ENCODE measurements at regions not wholly inside any gene's neighbourhood (a gene's known extent, or its start where the extent isn't known, plus 50 kb on each side); places are given as distances from the start of the nearest gene placed in this dataset.
"Not testable (repeated sequence)": the region's sequence is repeated elsewhere in the genome, so short reads cannot be mapped to it uniquely, and the experiment has no call there.

DNA sequence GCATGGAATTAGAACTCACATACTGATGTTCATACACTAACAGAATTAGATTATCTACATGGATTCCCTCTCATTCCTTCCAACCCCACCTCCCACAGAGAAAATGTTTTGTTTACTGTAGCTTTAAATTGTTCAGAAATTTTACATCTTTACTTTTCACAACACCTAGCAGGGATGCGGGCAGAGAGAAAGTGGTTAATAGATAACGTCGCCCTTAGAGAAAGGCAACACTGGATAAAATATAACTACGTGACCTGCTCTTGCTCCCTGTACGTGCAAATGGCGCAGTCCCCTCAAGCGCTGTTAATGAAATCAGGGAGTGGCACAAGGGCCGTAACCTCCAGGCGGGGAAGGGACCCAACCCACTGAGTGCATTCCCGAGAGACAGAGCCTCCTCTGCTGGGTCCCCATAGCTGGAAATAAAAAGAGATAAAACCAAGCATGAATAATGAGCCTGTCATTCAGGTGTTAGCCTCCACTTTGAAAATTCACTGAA, 125.3 kb upstream of the DAPK1 start:
- DNase-seq (ENCODE audit: low spot score) = no peak

DNA sequence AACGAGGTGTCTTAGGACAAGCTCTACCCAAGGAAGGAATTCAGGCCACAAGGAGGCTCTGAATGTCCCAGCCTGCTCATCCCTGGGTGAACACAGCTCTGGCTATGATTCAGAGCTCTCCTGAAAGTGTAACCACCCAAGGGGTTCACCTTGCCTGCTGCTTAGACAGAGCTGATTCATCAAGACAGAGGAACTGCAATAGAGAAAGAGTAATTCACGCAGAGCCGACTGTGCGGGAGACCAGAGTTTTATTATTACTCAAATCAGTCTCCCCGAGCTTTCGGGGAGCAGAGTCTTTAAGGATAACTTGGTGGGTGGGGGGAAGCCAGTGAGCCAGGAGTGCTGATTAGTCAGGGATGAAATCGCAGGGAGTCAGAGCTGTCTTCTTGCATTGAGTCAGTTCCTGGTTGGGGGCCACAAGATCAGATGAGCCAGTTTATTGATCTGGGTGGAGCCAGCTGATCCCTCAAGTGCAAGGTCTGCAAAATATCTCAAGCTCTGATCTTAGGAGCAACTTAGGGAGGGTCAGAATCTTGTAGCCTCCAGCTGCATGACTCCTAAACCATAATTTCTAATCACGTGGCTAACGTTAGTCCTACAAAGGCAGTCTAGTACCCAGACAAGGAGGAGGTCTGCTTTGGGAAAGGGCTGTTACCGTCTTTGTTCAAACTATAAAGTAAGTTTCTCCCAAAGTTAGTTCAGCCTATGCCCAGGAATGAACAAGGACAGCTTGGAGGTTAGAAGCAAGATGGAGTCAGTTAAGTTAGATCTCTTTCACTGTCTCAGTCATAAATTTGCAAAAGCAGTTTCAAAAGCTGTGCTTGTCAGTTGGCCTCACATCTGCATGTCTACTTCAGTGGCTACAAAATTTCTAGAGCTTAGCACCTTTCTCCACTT, 123.4 kb upstream of the DAPK1 start:
- not testable (repeated sequence) for DNase-seq (ENCODE audit: low spot score)

DNA sequence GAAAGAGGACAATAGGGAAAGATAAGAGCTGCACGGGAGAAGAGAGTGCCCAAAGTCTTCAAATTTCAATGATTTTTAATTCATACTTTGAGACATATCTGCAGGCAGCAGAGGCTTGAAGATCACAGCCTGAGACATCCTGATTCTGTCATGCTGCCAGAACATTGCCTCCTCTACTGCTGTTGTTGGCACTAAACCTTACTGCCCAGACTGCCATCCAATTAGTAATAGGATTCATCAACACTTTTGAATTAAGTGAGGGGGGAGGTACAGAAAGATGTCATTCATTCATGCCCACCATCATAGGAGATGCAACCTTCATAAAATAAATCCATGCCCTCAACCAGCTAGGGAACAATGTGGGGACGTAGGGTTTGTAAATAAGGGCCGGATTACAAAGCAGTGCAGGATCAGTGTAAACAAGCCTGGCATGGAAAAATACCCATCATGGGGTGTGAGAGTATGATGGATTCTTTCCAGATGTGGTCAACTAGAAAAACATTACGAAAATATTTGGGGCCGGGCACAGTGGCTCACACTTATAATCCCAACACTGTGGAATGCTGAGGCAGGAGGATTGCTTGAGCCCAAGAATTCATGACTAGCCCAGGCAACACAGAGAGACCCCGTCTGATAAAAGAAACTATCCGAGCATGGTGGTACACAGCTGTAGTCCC, 122.1 kb upstream of the DAPK1 start:
- peak; percentile 77 for DNase-seq (ENCODE audit: low spot score)

DNA sequence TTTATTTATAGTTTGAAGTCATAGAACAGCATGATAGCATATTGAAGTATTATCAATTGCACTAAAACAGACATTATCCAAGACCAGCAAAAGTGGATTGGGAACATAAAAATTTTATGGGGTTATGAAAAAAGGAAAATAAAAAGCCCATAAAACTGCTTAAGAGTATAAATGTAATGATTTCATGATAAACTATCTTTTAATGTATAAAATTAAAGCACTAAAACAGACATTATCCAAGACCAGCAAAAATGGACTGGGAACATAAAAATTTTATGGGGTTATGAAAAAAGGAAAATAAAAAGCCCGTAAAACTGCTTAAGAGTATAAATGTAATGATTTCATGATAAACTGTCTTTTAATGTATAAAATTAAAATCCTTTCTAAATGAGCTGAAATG, 119.0 kb upstream of the DAPK1 start:
- no peak for DNase-seq (ENCODE audit: low spot score)

DNA sequence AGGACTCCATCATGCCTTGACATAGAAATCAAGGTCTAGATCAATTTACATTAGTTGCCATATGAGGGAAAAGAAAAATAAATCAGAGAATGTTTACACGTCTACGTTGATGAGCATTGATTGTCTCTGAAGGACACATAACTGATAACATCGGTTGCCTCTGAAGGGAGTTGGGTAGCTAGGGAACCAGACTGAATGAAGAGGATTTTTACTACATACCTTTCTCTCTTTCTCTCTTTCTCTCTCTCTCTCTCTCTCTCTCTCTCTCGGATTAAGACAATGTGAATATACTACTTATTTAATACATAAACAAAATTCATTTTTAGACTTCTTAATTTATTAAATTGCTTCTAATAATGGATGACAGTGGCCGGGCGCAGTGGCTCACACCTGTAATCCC, 118.4 kb upstream of the DAPK1 start:
- DNase-seq (ENCODE audit: low spot score) = no peak

DNA sequence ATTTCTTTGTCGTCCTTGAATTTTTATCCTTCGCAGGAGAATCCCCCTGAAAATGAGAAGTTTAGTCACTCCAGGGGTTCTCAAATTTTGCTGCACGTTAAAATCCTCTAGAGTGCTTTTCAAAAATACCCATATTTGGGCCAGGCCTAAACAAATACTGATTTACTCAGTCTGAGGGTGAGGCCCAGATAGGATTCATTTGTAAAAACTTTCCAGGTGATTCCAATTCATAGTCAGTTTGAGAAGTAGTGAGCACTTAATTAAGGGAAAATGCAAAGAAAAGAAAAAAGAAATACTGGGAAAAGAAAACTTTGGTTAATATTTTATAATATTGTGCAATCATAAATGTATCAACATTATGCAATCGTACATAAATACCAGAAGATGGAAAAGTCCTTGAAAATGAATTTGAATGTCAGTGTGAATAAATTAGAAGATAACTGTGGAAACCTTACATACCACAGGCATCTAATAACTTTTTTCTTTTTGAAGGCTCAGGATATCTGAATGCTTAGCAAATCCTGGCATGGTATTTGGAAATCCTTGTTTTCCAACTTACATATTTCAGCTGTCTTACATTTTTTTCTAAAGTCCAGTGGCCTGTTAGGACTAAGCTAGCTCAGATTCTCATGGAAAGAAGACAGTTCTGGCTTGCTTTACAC, 116.5 kb upstream of the DAPK1 start:
- DNase-seq (ENCODE audit: low spot score) = no peak

DNA sequence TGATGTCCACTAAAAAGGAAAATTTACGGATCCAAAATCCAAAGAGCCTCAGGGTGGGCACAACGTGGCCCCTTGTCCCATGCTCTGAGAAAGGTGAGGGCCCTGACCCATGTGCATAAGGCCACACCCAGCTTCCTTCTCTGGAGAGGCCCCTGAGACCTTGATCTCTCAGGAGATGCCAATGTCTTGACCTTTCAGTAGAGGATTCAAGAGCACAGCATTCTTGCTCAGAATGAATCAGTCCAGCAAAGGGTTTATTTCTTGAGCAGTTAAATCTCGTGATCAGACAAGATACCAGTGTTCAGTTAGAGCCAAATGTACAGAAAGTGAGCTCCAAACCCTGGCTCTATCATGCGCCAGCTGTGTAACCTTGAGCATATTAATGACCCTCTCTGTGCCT, 115.9 kb upstream of the DAPK1 start:
- DNase-seq (ENCODE audit: low spot score) = no peak

DNA sequence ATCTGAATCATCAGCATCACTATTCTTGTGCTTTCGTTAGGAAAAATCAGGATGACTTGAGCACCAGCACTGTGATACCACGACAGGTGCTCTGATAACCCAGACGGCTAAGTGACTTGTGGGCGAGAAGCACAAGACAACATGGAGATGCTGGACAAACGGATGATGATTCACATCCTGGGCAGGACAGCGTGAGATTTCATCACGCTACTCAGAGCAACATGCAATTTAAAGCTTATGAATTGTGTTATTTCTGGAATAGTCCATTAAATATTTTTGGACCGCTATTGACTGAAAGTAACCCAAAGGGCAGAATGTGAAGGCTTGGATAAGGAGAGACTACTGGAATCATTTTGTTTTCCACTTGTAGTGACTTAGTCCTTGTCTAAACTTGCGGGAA, 114.8 kb upstream of the DAPK1 start:
- DNase-seq (ENCODE audit: low spot score) = peak; percentile 38

DNA sequence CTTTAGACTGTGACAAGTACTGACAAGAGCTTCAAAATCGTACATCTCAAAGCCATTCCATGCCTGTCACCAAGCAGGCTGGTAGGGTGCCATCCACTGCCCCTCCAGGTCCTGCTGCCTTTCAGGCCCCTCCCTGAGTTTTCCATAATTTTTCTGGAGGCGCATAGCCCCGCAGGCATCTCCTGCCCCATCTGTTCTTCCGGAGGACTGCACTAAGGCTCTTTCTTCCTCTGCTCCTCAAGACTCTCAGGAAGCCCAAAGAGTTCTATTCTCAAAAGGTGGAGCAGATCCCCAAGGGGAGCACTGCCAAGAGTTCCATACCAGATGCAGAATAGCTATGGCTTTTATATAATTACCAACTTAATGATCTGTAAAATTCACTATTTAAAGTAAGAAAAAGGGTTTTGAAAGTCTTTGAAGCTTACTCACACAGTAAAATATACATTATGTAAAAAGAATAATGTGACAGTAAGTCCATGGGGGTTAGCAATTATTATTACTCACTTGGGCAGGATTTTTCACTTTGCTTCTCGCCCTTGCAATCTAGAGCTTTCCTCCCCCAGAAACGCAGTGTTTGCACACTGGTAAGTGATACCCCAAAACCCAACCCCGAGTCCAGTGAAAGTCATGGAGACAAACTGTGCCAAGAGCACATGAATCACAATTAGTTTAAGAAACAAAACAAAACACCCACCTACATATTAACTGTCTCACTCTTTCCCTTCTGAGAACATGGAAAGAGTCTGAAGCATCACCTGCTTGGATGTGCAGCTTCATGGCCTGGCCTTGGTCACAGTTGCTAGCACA, 114.1 kb upstream of the DAPK1 start:
- DNase-seq (ENCODE audit: low spot score) = no peak

DNA sequence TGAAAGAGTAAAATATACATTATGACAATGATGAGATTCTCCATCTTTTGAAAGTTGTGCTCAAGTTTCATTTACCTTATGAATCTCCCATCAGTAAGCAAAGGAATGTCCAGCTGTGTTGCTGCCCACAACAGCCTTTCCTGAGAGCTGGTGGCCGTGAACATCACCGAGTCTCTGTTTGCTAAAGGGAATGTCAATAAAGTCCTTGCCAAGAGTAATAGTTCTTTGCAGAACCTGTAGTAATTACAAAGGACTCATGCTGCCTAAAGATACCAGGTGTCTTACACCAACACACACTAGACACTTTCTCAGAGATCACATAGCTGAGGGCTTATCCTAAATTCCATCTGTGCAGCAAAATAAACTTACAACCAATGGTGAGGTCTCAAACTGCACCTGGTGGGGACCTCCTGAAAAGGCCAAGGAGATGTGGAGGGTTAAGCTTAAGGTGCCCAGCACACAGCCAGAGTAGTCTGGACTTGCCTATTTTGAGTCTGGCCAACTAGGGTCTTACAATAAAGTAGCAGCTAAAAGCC, 111.1 kb upstream of the DAPK1 start:
- DNase-seq (ENCODE audit: low spot score) = no peak

DNA sequence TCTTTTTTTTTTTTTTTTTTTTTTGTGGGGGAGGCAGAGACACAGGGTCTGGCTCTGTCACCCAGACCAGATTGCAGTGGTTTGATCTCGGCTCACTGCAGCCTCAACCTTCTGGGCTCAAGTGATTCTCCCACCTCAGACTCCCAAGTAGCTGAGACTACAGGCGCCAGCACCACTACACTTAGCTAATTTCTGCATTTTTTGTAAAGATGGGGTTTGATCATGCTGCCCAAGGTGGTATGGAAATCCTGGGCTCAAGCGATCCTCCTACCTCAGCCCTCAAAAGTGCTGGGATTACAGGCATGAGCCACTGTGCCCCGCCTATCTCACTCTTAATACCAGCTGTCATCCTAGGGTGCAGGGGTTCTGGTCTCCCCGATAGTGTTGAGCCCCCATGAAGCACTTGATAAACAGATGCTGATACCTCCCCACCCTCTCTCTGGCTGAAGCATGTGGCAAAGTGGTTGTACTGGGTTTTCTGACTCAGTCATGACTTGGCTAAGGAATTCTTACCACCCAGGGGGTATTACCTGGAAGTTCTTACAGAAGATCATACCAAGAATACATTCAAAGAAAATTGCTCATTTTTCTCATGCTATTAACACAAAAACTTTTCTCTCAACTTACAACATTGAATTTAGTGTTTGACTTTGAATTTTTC, 110.2 kb upstream of the DAPK1 start:
- DNase-seq (ENCODE audit: low spot score) = no peak

DNA sequence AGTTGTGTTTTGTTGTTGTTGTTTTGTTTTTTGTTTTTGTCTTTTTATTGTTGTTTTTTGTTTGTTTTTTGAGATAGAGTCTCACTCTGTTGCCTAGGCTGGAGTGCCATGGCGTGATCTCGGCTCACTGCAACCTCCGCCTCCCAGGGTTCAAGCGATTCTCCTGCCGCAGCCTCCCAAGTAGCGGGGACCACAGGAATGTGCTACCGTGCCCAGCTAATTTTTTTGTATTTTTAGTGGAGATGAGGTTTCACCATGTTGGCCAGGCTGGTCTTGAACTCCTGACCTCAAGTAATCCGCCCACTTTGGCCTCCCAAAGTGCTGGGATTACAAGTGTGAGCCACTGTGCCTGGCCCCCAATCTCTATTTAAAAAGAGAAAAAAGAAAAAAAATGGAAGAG, 109.0 kb upstream of the DAPK1 start:
- not testable (repeated sequence) for DNase-seq (ENCODE audit: low spot score)

DNA sequence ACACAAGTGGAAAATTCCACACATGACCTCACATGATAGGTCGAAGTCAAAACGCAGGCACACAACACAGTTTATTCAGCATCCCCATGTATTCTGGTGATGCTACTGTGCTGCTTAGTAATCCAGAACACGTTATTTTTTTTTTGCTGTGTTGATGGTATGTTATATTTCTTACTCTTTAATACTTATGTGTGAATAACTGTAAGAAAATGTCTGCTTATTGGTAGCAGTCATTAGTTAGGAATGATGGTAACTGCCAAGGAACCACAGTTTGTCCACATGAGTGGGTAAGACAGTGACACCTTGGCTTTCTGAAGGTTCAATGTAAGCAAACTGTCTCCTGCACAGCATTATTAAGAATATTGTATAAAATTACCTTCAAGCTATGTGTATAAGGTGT, 107.7 kb upstream of the DAPK1 start:
- no peak for DNase-seq (ENCODE audit: low spot score)

DNA sequence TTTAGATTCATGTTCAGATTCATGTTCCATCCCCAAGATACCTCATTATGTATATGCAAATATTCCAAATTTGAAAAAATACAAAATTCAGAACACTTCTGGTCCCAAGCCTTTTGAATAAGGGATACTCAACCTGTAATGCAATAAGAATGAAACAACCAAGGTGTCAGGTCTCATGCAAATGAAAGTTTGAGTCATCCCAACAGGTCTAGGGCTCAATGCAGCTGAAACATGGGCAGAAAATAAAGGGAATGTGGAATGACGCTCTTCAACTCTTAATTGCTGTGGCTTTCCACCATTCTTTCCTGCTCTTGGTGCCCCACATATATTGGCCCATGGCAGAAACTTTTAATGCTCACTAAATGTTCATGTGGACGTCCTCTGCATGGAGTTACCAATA, 107.3 kb upstream of the DAPK1 start:
- no peak for DNase-seq (ENCODE audit: low spot score)

DNA sequence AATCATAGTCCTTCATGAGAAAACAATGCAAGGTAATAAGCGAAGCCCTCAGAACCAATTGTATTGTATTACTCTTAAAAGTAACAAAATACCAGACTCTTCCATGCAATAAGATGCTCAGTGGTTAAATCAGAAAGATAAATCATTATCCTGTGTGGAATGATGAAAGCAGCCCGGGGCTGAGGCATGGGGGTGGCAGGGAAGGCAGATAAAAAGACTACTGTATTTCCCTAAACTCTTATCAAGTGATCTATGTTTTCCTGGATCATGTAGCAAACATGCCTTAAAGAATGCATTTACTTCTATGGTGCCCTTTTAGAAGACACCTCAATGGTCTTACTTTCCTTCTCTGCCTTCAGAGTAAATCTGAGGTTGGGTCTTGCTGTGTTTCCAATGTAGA, 105.6 kb upstream of the DAPK1 start:
- DNase-seq (ENCODE audit: low spot score) = no peak

DNA sequence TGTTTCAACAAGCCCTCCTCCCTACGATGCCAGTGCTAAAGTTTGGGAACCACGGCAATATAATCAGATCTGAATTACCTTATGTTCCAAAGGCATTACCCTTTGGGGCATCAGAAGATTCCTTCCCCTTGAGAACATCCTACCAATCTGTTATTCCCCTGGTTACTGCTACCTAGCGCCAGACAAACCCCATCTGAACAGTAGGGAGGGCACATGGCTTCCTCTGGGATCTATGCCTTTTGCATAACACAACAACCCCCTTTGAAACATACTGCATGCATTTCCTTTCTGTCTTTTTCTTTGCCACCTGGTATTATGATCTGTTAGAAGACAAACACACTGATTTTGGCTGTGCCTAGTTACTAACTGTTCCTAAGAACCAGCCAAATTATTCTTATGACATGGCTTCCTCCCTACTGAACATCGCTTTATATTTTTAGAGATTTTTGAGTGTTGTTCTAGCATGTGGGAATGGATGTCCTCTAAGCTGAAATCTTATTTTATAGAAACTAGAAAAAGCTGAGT, 103.9 kb upstream of the DAPK1 start:
- no peak for DNase-seq (ENCODE audit: low spot score)

DNA sequence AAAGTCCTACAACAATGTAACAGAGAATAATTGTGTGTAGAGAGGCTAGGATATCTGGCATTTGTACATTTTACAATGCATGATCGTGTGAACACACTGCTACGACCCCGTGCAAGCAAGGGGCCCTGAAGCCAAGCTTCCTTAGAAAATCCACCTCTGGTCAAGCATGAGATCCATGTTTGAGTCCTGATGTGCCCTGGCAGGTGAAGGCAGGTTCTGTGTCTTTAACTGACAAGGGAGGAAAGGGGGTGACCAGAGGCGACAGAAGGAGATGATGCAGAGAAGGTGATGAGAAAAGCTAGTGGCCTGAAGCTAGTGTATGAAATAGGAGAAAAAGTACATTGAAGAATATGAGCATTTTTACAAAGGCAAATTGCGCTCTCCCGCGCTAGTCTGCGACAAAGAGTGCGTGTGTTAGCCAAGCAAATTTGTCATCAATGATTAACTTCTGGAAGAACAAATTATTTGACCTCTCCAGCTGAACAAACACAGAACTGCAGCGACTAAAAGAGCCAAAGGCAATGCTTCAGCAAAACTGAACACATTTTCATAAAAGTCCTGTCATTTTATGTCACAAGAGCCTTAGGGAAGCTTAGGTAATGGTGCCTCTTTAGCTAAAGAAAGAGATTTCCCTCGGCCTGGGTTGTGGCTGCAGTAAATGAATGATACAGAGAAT, 101.7 kb upstream of the DAPK1 start:
- DNase-seq (ENCODE audit: low spot score) = no peak

DNA sequence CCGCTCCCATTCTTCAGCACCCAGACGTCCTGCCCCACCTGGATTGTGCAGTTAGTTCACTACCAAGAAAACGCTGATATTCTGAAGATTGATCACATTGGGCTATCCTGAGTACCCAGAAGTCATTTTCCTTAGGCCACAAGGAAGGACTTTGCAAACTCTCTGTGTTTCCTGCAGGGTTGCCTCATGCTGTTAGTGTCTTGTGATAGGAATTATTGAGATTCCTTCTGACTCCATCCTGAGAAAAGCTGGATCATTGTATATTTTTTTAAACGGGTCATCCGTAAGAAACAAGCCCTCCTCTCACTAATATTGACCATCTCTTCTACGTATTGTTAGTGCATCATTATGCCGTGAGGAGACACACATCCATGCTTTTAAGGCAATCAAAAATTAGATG, 96.0 kb upstream of the DAPK1 start:
- no peak for DNase-seq (ENCODE audit: low spot score)

DNA sequence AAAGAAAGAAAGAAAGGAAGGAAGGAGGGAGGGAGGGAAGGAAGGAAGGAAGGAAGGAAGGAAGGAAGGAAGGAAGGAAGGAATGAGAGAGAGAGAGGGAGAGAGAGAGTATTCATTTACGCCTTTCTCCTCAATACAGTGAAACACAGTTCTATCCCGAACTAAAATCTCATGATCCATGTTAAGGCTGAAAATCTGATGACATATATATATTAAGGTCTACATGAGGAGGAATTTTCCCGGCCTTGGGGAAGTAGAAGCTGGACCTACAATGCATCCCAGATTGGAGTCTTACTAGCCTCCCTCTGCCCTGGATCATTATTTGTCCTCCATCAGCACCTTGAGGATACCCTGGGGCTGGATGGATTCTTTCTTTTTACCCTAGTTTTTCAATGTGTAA, 95.1 kb upstream of the DAPK1 start:
- no peak for DNase-seq (ENCODE audit: low spot score)

Measured in H4 (cell line).